DND-41 (cell line): ENCODE measurements at regions not wholly inside any gene's neighbourhood (a gene's known extent, or its start where the extent isn't known, plus 50 kb on each side); places are given as distances from the start of the nearest gene placed in this dataset.

Experiments
- ATAC-seq: fragments of 200-7000 bp; cut with Tn5 transposase; 3 replicates; pipeline ENCODE4 v1.9.1; 2021; ENCODE audit warnings: low read depth; ENCODE audit not compliant: insufficient read depth
- DNase-seq: peaks from one replicate; pipeline ENCODE4 v3.0.0-alpha.2; 2020
- H2AFZ ChIP-seq: 2 replicates; pipeline ENCODE4 v1.6.0; 2012; ENCODE audit warnings: low read depth, low read length
- H3K27ac ChIP-seq: 2 replicates; pipeline ENCODE4 v1.5.1; 2012; ENCODE audit warnings: low read length, inconsistent platforms
- H3K27me3 ChIP-seq: fragments of 200-600 bp; sonication (generic); 2 replicates; pipeline ENCODE4 v1.6.0; 2012; ENCODE audit warnings: low read length, mild to moderate bottlenecking, inconsistent platforms; ENCODE audit not compliant: insufficient read depth, poor library complexity
- H3K36me3 ChIP-seq: 2 replicates; pipeline ENCODE4 v1.5.1; 2012; ENCODE audit warnings: low read length, inconsistent platforms; ENCODE audit not compliant: insufficient read depth
- H3K4me1 ChIP-seq: 2 replicates; pipeline ENCODE4 v1.5.1; 2012; ENCODE audit warnings: mild to moderate bottlenecking, low read length; ENCODE audit not compliant: insufficient read depth
- H3K4me2 ChIP-seq: 2 replicates; pipeline ENCODE4 v1.6.0; 2012; ENCODE audit warnings: mild to moderate bottlenecking, moderate library complexity, low read length, inconsistent platforms; ENCODE audit not compliant: insufficient read depth
- H3K4me3 ChIP-seq, 2 experiments: fragments of 200-600 bp in 1 of 2; shearing (Covaris generic) in 1 of 2; 2 replicates each; pipeline ENCODE4 v1.5.1; 2012 to 2016; ENCODE audit warnings: inconsistent platforms in 2 of 2, low read length in 2 of 2, mild to moderate bottlenecking in 2 of 2, low read depth in 1 of 2, moderate library complexity in 1 of 2
- H3K79me2 ChIP-seq: 2 replicates; pipeline ENCODE4 v1.6.0; 2012; ENCODE audit warnings: low read length, inconsistent platforms; ENCODE audit not compliant: insufficient read depth
- H3K9ac ChIP-seq: 2 replicates; pipeline ENCODE4 v1.6.0; 2012; ENCODE audit warnings: low read depth, mild to moderate bottlenecking, inconsistent platforms, low read length, moderate library complexity
- H3K9me3 ChIP-seq: 2 replicates; pipeline ENCODE4 v1.5.1; 2012; ENCODE audit warnings: low read length, moderate library complexity, mild to moderate bottlenecking, inconsistent platforms; ENCODE audit not compliant: insufficient read depth, severe bottlenecking
- H4K20me1 ChIP-seq: 2 replicates; pipeline ENCODE4 v1.6.0; 2012; ENCODE audit warnings: low read length; ENCODE audit not compliant: insufficient read depth
- CTCF ChIP-seq: IDR thresholded peaks from 2 replicates; pipeline ENCODE4 v1.5.1; 2012; ENCODE audit warnings: borderline replicate concordance, low read length, moderate library complexity, mild to moderate bottlenecking; ENCODE audit not compliant: poor library complexity, severe bottlenecking; ENCODE audit errors: extremely low read depth
- EZH2 ChIP-seq: IDR thresholded peaks from 3 replicates; pipeline ENCODE4 v1.6.1; 2012; ENCODE audit warnings: borderline replicate concordance, low read depth, mild to moderate bottlenecking, moderate library complexity, low read length, inconsistent platforms; ENCODE audit not compliant: severe bottlenecking

- Histone ChIP-seq H3K4me1 (no peaks in the 10 kb centered on the region), H3K27me3 (no peaks in the 10 kb centered on the region), H3K4me2 (no peak overlapping the region), H3K79me2 (no peaks in the 10 kb centered on the region), H3K4me3 (no peak overlapping the region), H3K9ac (no peak overlapping the region), H3K36me3 (no peaks in the 10 kb centered on the region), H3K9me3 (no peaks in the 10 kb centered on the region), H4K20me1 (no peaks in the 10 kb centered on the region), H3K27ac (no peak overlapping the region), H2AFZ (no peak overlapping the region)
- TF ChIP-seq EZH2 (no peak), CTCF (no peak)
- ATAC-seq (no peak), DNase-seq (no peak)
These were observed 224.5 kb downstream of the TRAM1L1 start for GRCh38 chr4:116860891-116861290.

- no peaks in the 10 kb centered on the region for H4K20me1 ChIP-seq
- DNase-seq, result no peak
These were observed 235.8 kb downstream of the TRAM1L1 start for GRCh38 chr4:116849620-116850019.

GRCh38 chr4:116847616-116848015, 237.8 kb downstream of the TRAM1L1 start:
- ATAC-seq (no peak), DNase-seq (no peak)
- H4K20me1 ChIP-seq, result no peaks in the 10 kb centered on the region
- H3K4me3 ChIP-seq, result no peak overlapping the region
- H3K79me2 ChIP-seq, result no peaks in the 10 kb centered on the region
- no peaks in the 10 kb centered on the region for H3K9me3 ChIP-seq
- TF ChIP-seq CTCF (no peak), EZH2 (no peak)
- H3K9ac ChIP-seq, result no peak overlapping the region
- H2AFZ ChIP-seq, result no peak overlapping the region
- H3K36me3 ChIP-seq, result no peaks in the 10 kb centered on the region
- no peak overlapping the region for H3K4me2 ChIP-seq
- H3K4me1 ChIP-seq, result no peaks in the 10 kb centered on the region
- H3K27ac ChIP-seq, result no peak overlapping the region
- no peaks in the 10 kb centered on the region for H3K27me3 ChIP-seq

More at GRCh38 chr4:116849620-116850019, 235.8 kb downstream of the TRAM1L1 start:
- TF ChIP-seq EZH2 (no peak), CTCF (peak; percentile 19)
- Histone ChIP-seq H3K27ac (no peak overlapping the region), H3K27me3 (no peaks in the 10 kb centered on the region), H3K36me3 (no peaks in the 10 kb centered on the region), H3K4me1 (no peaks in the 10 kb centered on the region), H3K4me2 (no peak overlapping the region), H3K4me3 (no peak overlapping the region), H3K9ac (no peak overlapping the region), H2AFZ (no peak overlapping the region), H3K9me3 (no peaks in the 10 kb centered on the region), H3K79me2 (no peaks in the 10 kb centered on the region)
- ATAC-seq, result no peak

- no peak overlapping the region for H3K4me3 ChIP-seq
- no peak overlapping the region for H2AFZ ChIP-seq
- H3K4me2 ChIP-seq, result no peak overlapping the region
- TF ChIP-seq EZH2, result no peak
- no peak for TF ChIP-seq CTCF
- H3K79me2 ChIP-seq, result no peaks in the 10 kb centered on the region
- H3K36me3 ChIP-seq, result no peaks in the 10 kb centered on the region
- H3K9me3 ChIP-seq, result no peaks in the 10 kb centered on the region
- H4K20me1 ChIP-seq, result no peaks in the 10 kb centered on the region
- no peak overlapping the region for H3K9ac ChIP-seq
- ATAC-seq (no peak), DNase-seq (no peak)
- no peaks in the 10 kb centered on the region for H3K4me1 ChIP-seq
- no peak overlapping the region for H3K27ac ChIP-seq
- no peaks in the 10 kb centered on the region for H3K27me3 ChIP-seq
These were observed 245.6 kb downstream of the TRAM1L1 start for GRCh38 chr4:116839826-116840225.
